GM21786 (cell line): ENCODE measurements at regions not wholly inside any gene's neighbourhood (a gene's known extent, or its start where the extent isn't known, plus 50 kb on each side); places are given as distances from the start of the nearest gene placed in this dataset.
"Not testable (repeated sequence)": the region's sequence is repeated elsewhere in the genome, so short reads cannot be mapped to it uniquely, and the experiment has no call there.

Experiments
- ATAC-seq: cut with Tn5 transposase; IDR thresholded peaks from one replicate; pipeline ENCODE4 v1.9.1; 2021; ENCODE audit not compliant: unreplicated experiment

- no peak for ATAC-seq
These were observed 121.5 kb upstream of the PDE1A start for GRCh38 chr2:182548031-182548950.

GRCh38 chr2:182550234-182550633 is 123.4 kb upstream of the PDE1A start:
- ATAC-seq, result no peak

- ATAC-seq, result not testable (repeated sequence)
These were observed 125.4 kb upstream of the PDE1A start for GRCh38 chr2:182552232-182552631.

- not testable (repeated sequence) for ATAC-seq
These were observed 125.9 kb upstream of the PDE1A start for GRCh38 chr2:182552785-182553184.

- ATAC-seq, result peak; percentile 100
These were observed 126.6 kb upstream of the PDE1A start for GRCh38 chr2:182553483-182553882.

GRCh38 chr2:182554950-182555349 is 128.1 kb upstream of the PDE1A start:
- ATAC-seq, result no peak

GRCh38 chr2:182558564-182558963 is 131.7 kb upstream of the PDE1A start:
- no peak for ATAC-seq

- no peak for ATAC-seq
These were observed 132.8 kb upstream of the PDE1A start for GRCh38 chr2:182559623-182560022.

- ATAC-seq, result no peak
These were observed 139.2 kb upstream of the PDE1A start for GRCh38 chr2:182565911-182566567.

- no peak for ATAC-seq
These were observed 142.5 kb upstream of the DNAJC10 start for GRCh38 chr2:182573553-182573952.

- ATAC-seq, result no peak
These were observed 138.2 kb upstream of the DNAJC10 start for GRCh38 chr2:182577816-182578215.

- ATAC-seq, result no peak
These were observed 134.7 kb upstream of the DNAJC10 start for GRCh38 chr2:182581196-182581935.

- no peak for ATAC-seq
These were observed 131.6 kb upstream of the DNAJC10 start for GRCh38 chr2:182584462-182584861.

GRCh38 chr2:182585001-182585400 is 131.1 kb upstream of the DNAJC10 start:
- ATAC-seq, result no peak

GRCh38 chr2:182585430-182585829 is 130.6 kb upstream of the DNAJC10 start:
- ATAC-seq, result no peak

GRCh38 chr2:182586426-182586825 is 129.6 kb upstream of the DNAJC10 start:
- peak; percentile 70 for ATAC-seq

GRCh38 chr2:182587831-182588230 is 128.2 kb upstream of the DNAJC10 start:
- ATAC-seq, result no peak

GRCh38 chr2:182589121-182589520 is 126.9 kb upstream of the DNAJC10 start:
- ATAC-seq, result no peak

GRCh38 chr2:182591774-182592173 is 124.3 kb upstream of the DNAJC10 start:
- ATAC-seq, result no peak

GRCh38 chr2:182592691-182593393 is 123.2 kb upstream of the DNAJC10 start:
- ATAC-seq, result no peak
